Adrenal gland (tissue), 9 donors: ENCODE measurements at regions not wholly inside any gene's neighbourhood (a gene's known extent, or its start where the extent isn't known, plus 50 kb on each side); places are given as distances from the start of the nearest gene placed in this dataset.

ENCODE experiments used
- DNase-seq, 7 donors: peaks; one replicate each; pipeline ENCODE4 v3.0.0-alpha.2; 2019 to 2020
- H3K27ac ChIP-seq, 5 donors: fragments of 200-600 bp; sonication (generic) in 4 of 5; 1 replicate in 3 of 5; 2 replicates in 2 of 5; pipeline versions ENCODE4 v1.5.1 to v1.8.0; 2016 to 2020; ENCODE audit warnings: mild to moderate bottlenecking in 1 of 5
- H3K27me3 ChIP-seq: fragments of 200-600 bp; 2 replicates; pipeline ENCODE4 v1.8.0; 2021
- H3K36me3 ChIP-seq, 2 donors: fragments of 200-600 bp; replicated peaks in 1 of 2; 1 replicate in 1 of 2; 2 replicates in 1 of 2; pipeline versions ENCODE4 v1.5.1 to v1.8.0; 2018 to 2022
- H3K4me1 ChIP-seq, 2 donors: fragments of 200-600 bp; replicated peaks in 1 of 2; 1 replicate in 1 of 2; 2 replicates in 1 of 2; pipeline versions ENCODE4 v1.5.1 to v1.8.0; 2018 to 2021
- H3K4me3 ChIP-seq, 4 donors: fragments of 200-600 bp; sonication (generic) in 3 of 4; one replicate each; pipeline ENCODE4 v1.5.1; 2016 to 2018
- H3K9me3 ChIP-seq, 3 donors: fragments of 200-600 bp; sonication (generic) in 1 of 3; replicated peaks in 1 of 3; 1 replicate in 2 of 3; 2 replicates in 1 of 3; pipeline versions ENCODE4 v1.5.1 to v1.8.0; 2016 to 2021
- CTCF ChIP-seq, 6 experiments: fragments of 450-650 bp in 4 of 6; fragments of 200-600 bp in 2 of 6; sonication (generic) in 1 of 6; IDR thresholded peaks; 1 replicate in 5 of 6; 2 replicates in 1 of 6; pipeline versions ENCODE4 v1.5.1 to v1.8.0; 2016 to 2021; ENCODE audit warnings: antibody characterized with exemption in 6 of 6, mild to moderate bottlenecking in 2 of 6, moderate library complexity in 1 of 6
- POLR2A ChIP-seq, 2 donors: fragments of 450-650 bp; IDR thresholded peaks; one replicate each; pipeline ENCODE4 v1.6.1; 2017; ENCODE audit warnings: antibody characterized with exemption in 2 of 2, mild to moderate bottlenecking in 2 of 2, moderate library complexity in 1 of 2
- WGBS, 4 donors: extraction: QIAGEN DNeasy Blood & Tissue Kit in 2 of 4; methylation state at CpG; one replicate each; pipeline versions ENCODE4 v1.1.5 to v1.1.7; 2013 to 2017; 5-methylcytosine and 5-hydroxymethylcytosine counted together
- intact Hi-C, 2 donors: fragments of 100-400 bp; cut with DNase I; formaldehyde crosslinking; loops; one replicate each; pipeline versions ENCODE4 v1.14.1 to v1.15.0; 2022 to 2023
- donor health status: healthy with polysubstance abuse.
- donor health status: Bipolar disorder and iron deficiency.
- donor health status: DM: yes; HTN: yes; CAD: no.
- donor health status: DM: no; HTN: no; CAD: no.
- donor health status: DM: no; HTN: no; CAD: no.

GRCh38 chr14:71336489-71337192 lies 429.4 kb downstream of the PCNX1 start:
- 71 to 82% (median 77%) methylated on average over 10 of the region's 10 CpGs for WGBS, 4 donors
- no peak for TF ChIP-seq POLR2A (IDR thresholded peaks at IDR 0.05)
- no peak for TF ChIP-seq CTCF (IDR thresholded peaks at IDR 0.05)
- no peak for DNase-seq
- no peak overlapping the region for H3K27ac ChIP-seq
- H3K4me3 ChIP-seq = no peak overlapping the region
- peaks cover 24 to 25% of the 10 kb centered on the region in 2 donors for H3K4me1 ChIP-seq
- H3K27me3 ChIP-seq = no peaks in the 10 kb centered on the region
- intact Hi-C loops = no loop called here
- H3K36me3 ChIP-seq = no peaks in the 10 kb centered on the region
- H3K9me3 ChIP-seq = no peaks in the 10 kb centered on the region

- TF ChIP-seq CTCF (IDR thresholded peaks at IDR 0.05) (no peak), POLR2A (IDR thresholded peaks at IDR 0.05) (no peak)
- H3K4me1 ChIP-seq = peaks cover 25 to 31% of the 10 kb centered on the region in 2 donors
- H3K27ac ChIP-seq = no peak overlapping the region
- no peak overlapping the region for H3K4me3 ChIP-seq
- no peaks in the 10 kb centered on the region for H3K36me3 ChIP-seq
- intact Hi-C loops = no loop called here
- H3K9me3 ChIP-seq = no peaks in the 10 kb centered on the region
- no peaks in the 10 kb centered on the region for H3K27me3 ChIP-seq
- 88 to 99% (median 94%) methylated on average over 4 of the region's 4 CpGs for WGBS, 4 donors
- no peak for DNase-seq
These were observed 430.9 kb downstream of the PCNX1 start for GRCh38 chr14:71338153-71338552.

GRCh38 chr14:71339650-71340415 lies 432.6 kb downstream of the PCNX1 start:
- peak in 1 of 7 donors; percentile 30 for DNase-seq
- 65 to 75% (median 66%) methylated on average over 6 of the region's 6 CpGs for WGBS, 4 donors
- Histone ChIP-seq H3K4me1 (peaks cover 31 to 40% of the 10 kb centered on the region in 2 donors), H3K9me3 (no peaks in the 10 kb centered on the region), H3K27me3 (no peaks in the 10 kb centered on the region), H3K27ac (peak overlapping the region in 4 of 5 donors; percentile 7 to 65 (median 12)), H3K4me3 (no peak overlapping the region), H3K36me3 (no peaks in the 10 kb centered on the region)
- intact Hi-C loops = no loop called here
- TF ChIP-seq CTCF (IDR thresholded peaks at IDR 0.05) (peak in 1 of 6 experiments; percentile 5), POLR2A (IDR thresholded peaks at IDR 0.05) (no peak)

GRCh38 chr14:71341156-71341555 lies 433.9 kb downstream of the PCNX1 start:
- Histone ChIP-seq H3K36me3 (no peaks in the 10 kb centered on the region), H3K27me3 (no peaks in the 10 kb centered on the region), H3K9me3 (no peaks in the 10 kb centered on the region), H3K4me3 (no peak overlapping the region), H3K4me1 (peaks cover 31 to 45% of the 10 kb centered on the region in 2 donors), H3K27ac (peak overlapping the region in 2 of 5 donors; percentile 3 to 65)
- 29 to 54% (median 38%) methylated on average over 3 of the region's 3 CpGs for WGBS, 4 donors
- intact Hi-C loops = no loop called here
- DNase-seq = no peak
- TF ChIP-seq CTCF (IDR thresholded peaks at IDR 0.05) (no peak), POLR2A (IDR thresholded peaks at IDR 0.05) (no peak)
